Activated CD4-positive, alpha-beta T cell treated with anti-CD3 and anti-CD28 coated beads, Interleukin-2, Interleukin-4, amounts not matched to agents 100 ng/mL and 50 ng/mL, durations not matched to agents 16 hours and 8 hours (primary cell): ENCODE measurements at regions not wholly inside any gene's neighbourhood (a gene's known extent, or its start where the extent isn't known, plus 50 kb on each side); places are given as distances from the start of the nearest gene placed in this dataset.

Experiments
- DNase-seq: peaks from one replicate; pipeline ENCODE4 v3.0.0-alpha.2; 2020; ENCODE audit warnings: low spot score

GRCh38 chr5:62714296-62714695, 135.7 kb downstream of the LRRC70 start:
- no peak for DNase-seq

GRCh38 chr5:62708481-62709325, 130.1 kb downstream of the LRRC70 start:
- no peak for DNase-seq

GRCh38 chr5:62707563-62707962, 128.9 kb downstream of the LRRC70 start:
- DNase-seq: no peak

GRCh38 chr5:62707131-62707530, 128.5 kb downstream of the LRRC70 start:
- no peak for DNase-seq

- no peak for DNase-seq
These were observed 126.4 kb downstream of the LRRC70 start for GRCh38 chr5:62705022-62705421.

GRCh38 chr5:62702126-62702525, 123.5 kb downstream of the LRRC70 start:
- DNase-seq: no peak

GRCh38 chr5:62701036-62701435, 122.4 kb downstream of the LRRC70 start:
- no peak for DNase-seq

GRCh38 chr5:62698756-62699155, 120.1 kb downstream of the LRRC70 start:
- no peak for DNase-seq

- no peak for DNase-seq
These were observed 116.7 kb downstream of the LRRC70 start for GRCh38 chr5:62695274-62695673.

- no peak for DNase-seq
These were observed 114.5 kb downstream of the LRRC70 start for GRCh38 chr5:62692946-62693713.

- DNase-seq: no peak
These were observed 113.3 kb downstream of the LRRC70 start for GRCh38 chr5:62691946-62692345.

- no peak for DNase-seq
These were observed 111.8 kb downstream of the LRRC70 start for GRCh38 chr5:62690421-62690820.

- no peak for DNase-seq
These were observed 111.2 kb downstream of the LRRC70 start for GRCh38 chr5:62689599-62690368.

GRCh38 chr5:62686692-62687091, 108.1 kb downstream of the LRRC70 start:
- DNase-seq: no peak

- no peak for DNase-seq
These were observed 106.6 kb downstream of the LRRC70 start for GRCh38 chr5:62685221-62685620.

GRCh38 chr5:62684310-62684709, 105.7 kb downstream of the LRRC70 start:
- no peak for DNase-seq

- DNase-seq: no peak
These were observed 103.4 kb downstream of the LRRC70 start for GRCh38 chr5:62682059-62682458.

- no peak for DNase-seq
These were observed 102.7 kb downstream of the LRRC70 start for GRCh38 chr5:62681117-62681850.

GRCh38 chr5:62680121-62680520, 101.5 kb downstream of the LRRC70 start:
- DNase-seq: no peak
